Epithelial cell of esophagus (primary cell): ENCODE measurements at regions not wholly inside any gene's neighbourhood (a gene's known extent, or its start where the extent isn't known, plus 50 kb on each side); places are given as distances from the start of the nearest gene placed in this dataset.
"Not testable (repeated sequence)": the region's sequence is repeated elsewhere in the genome, so short reads cannot be mapped to it uniquely, and the experiment has no call there.

Source experiments
- DNase-seq: peaks from one replicate; pipeline ENCODE4 v3.0.0; 2010; ENCODE audit warnings: low read depth
- H3K4me3 ChIP-seq: 2 replicates; pipeline ENCODE4 v1.5.1; 2011; ENCODE audit warnings: mild to moderate bottlenecking, low read length, control low read depth
- TF ChIP-seq, protein P1 (sequence below): IDR thresholded peaks from 2 replicates; pipeline ENCODE4 v1.5.1; 2011; ENCODE audit warnings: low read depth, mild to moderate bottlenecking, low read length, control low read depth, inconsistent platforms; ENCODE audit not compliant: insufficient read depth; ENCODE audit errors: missing control alignments

DNA sequence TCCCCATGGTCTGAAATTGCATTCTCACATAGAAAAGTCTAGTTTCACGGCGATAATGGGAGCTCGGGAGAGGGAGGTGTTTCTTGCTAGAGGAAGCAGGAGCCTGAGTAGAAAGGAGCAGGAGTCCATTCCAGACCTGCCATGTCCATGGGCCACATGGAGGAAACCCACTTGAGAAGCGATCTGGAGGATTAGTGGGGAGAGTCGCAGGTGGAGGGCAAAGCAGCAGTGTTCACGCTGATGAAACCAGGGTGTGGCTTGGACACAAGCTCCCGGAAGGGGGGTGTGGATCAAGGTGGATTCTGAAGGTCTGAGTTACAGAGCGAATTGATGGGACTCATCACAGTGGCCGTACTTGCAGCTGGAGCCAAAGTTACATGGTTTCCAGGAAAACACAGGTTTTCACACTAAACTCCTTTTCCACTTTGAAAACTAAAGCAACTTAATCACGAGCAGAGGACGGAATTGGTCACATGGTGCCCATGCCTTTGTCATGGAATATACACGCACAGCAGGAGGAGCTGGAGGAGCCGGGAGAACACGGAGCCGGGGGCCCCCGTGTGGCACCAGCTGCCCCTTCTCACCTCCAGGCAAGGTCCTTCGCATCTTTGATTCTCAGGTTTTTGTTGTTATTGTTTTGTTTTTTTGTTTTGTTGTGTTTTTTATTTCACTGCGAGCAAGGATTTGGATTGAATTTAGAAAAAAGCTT, 255.1 kb upstream of the MYT1L start:
- no peak overlapping the region for H3K4me3 ChIP-seq
- TF ChIP-seq, protein P1, sequence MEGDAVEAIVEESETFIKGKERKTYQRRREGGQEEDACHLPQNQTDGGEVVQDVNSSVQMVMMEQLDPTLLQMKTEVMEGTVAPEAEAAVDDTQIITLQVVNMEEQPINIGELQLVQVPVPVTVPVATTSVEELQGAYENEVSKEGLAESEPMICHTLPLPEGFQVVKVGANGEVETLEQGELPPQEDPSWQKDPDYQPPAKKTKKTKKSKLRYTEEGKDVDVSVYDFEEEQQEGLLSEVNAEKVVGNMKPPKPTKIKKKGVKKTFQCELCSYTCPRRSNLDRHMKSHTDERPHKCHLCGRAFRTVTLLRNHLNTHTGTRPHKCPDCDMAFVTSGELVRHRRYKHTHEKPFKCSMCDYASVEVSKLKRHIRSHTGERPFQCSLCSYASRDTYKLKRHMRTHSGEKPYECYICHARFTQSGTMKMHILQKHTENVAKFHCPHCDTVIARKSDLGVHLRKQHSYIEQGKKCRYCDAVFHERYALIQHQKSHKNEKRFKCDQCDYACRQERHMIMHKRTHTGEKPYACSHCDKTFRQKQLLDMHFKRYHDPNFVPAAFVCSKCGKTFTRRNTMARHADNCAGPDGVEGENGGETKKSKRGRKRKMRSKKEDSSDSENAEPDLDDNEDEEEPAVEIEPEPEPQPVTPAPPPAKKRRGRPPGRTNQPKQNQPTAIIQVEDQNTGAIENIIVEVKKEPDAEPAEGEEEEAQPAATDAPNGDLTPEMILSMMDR: no peak
- DNase-seq: no peak

DNA sequence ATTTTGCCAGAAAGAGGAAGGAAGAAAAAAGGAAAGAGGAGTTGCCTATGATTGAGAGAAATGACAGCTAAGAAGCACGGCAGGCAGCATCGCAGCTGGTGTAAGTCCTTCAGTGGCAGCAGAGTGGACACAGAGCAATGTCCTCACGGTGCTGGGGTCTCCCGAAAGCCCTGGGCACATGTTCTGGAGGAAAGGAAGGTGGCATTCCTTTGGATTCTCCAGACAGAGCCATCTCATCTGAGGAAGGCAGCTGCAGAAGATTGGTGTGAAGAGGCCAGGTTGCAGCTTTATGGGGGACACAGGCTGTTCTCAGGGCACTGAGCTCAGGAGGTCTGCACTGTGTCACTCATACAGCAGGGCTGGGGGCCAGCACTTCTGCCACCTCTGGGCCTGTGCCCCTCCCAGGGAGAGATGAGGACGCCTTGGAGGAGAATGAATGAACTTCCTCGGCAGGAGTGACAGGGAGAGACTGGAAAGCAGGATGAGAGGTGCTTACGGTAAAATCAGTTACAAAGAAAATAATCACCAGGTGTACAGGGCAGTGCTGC, 252.0 kb upstream of the MYT1L start:
- H3K4me3 ChIP-seq: no peak overlapping the region
- TF ChIP-seq, protein P1: no peak
- DNase-seq: no peak

DNA sequence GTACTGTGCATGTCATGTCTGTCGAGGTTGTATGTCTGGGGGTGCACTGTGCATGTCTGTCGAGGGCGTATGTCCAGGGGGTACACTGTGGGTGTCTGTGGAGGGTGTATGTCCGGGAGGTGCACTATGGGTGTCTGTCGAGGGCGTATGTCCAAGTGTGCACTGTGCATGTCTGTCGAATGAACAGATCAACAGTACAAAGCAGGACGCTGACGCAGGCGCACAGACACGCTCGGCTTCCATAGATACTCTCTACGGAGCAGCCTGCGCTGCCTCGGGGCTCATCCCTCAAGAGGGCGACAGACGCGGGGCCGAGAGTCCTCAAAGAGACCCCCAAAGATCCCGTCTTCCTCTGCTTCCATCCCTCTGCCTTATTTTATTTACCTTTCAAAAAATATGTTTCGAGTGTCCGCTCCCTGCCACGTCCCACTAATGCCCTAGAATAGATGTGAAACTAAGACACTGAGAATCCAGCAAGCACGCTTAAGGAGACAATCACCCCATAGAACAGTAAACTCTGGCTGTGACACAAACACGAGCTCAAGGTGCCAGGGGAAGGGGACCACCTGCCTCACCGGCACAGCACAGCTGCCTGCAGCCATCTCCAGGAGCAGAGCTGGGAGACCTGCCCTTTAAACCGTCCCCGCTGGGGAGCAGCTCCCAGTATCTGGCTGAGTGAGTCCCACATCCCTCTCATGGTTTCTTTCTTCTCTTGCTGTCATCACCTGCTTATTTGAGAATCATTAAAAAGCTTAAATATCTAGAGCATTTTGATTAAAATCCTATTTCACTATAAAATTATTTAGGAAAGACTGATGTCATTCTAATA, 250.5 kb upstream of the MYT1L start:
- DNase-seq: no peak
- TF ChIP-seq, protein P1: no peak
- H3K4me3 ChIP-seq: no peak overlapping the region

DNA sequence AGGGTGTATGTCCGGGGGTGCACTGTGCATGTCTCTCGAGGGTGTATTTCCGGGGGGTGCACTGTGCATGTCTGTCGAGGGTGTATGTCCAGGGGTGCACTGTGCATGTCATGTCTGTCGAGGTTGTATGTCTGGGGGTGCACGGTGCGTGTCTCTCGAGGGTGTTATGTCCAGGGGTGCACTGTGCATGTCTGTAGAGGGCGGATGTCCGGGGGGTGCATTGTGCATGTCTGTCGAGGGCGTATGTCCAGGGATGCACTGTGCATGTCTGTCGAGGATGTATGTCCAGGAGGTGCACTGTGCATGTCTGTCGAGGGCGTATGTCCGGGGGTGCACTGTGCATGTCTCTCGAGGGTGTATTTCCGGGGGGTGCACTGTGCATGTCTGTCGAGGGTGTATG, 249.8 kb upstream of the MYT1L start:
- DNase-seq, H3K4me3 ChIP-seq: not testable (repeated sequence)

DNA sequence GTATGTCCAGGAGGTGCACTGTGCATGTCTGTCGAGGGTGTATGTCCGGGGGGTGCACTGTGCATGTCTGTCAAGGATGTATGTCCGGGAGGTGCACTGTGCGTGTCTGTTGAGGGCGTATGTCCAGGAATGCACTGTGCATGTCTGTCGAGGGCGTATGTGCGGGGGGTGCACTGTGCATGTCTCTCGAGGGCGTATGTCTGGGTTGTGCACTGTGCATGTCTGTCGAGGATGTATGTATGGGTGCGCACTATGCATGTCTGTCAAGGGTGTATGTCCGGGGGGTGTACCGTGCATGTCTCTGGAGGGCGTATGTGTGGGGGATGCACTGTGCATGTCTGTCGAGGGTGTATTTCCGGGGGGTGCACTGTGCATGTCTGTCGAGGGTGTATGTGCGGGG, 249.3 kb upstream of the MYT1L start:
- DNase-seq: no peak
- no peak overlapping the region for H3K4me3 ChIP-seq
- TF ChIP-seq, protein P1: no peak

DNA sequence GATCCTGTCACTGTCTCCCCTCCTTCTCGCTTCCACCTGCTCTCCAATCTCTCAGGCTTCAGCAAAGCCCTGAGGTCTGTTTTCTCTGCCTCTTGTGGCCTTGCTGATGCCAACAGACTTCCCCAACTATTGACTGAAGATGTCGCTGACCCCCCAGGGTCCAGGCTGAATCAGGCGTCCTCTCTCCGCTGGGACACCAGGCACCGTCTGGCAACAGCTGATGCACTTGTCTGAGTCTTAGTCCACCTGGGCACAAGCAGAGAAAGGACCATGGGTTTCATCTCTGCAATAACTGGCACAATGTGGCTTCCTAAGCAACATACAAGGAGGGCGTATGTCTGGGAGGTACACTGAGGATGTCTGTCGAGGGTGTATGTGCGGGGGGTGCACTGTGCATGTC, 248.7 kb upstream of the MYT1L start:
- TF ChIP-seq, protein P1: no peak
- no peak overlapping the region for H3K4me3 ChIP-seq
- DNase-seq: no peak

DNA sequence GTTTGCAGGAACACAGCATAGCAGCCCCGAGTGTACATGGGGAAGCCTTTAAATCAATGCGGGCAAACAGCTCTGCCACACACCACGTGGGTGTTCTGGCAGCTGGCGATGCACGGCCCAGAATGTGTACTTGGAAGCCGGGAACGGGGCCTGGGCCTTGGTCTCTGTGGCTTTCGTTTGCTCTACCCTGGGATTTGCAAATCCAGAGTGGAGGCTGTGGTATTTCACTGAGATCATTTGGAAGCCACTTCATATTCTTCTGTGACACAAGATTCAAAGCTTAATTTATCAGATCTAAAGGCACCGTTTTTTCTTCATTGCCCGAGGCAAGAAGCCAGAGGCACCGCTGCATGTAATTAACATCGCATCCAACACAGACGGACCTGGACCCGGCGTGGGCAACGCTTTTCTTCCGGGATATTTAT, 246.3 kb upstream of the MYT1L start:
- H3K4me3 ChIP-seq: no peak overlapping the region
- TF ChIP-seq, protein P1: no peak
- DNase-seq: no peak
